HG02798 (cell line): ENCODE measurements at regions not wholly inside any gene's neighbourhood (a gene's known extent, or its start where the extent isn't known, plus 50 kb on each side); places are given as distances from the start of the nearest gene placed in this dataset.

Experiments used
- ATAC-seq: cut with Tn5 transposase; IDR thresholded peaks from one replicate; pipeline ENCODE4 v1.9.1; 2021; ENCODE audit warnings: mild to moderate bottlenecking; ENCODE audit not compliant: unreplicated experiment, poor library complexity

- no peak for ATAC-seq
Observed at GRCh38 chr17:14918540-14918939, 346.6 kb downstream of the PMP22 start.

- no peak for ATAC-seq
Observed at GRCh38 chr17:14910916-14911315, 354.2 kb downstream of the PMP22 start.

GRCh38 chr17:14904386-14904785, 360.7 kb downstream of the PMP22 start:
- ATAC-seq: no peak

GRCh38 chr17:14903854-14904253, 361.3 kb downstream of the PMP22 start:
- no peak for ATAC-seq

- no peak for ATAC-seq
Observed at GRCh38 chr17:14902803-14903202, 362.3 kb downstream of the PMP22 start.

GRCh38 chr17:14902297-14902696, 362.8 kb downstream of the PMP22 start:
- no peak for ATAC-seq

- no peak for ATAC-seq
Observed at GRCh38 chr17:14901376-14901775, 363.8 kb downstream of the PMP22 start.

GRCh38 chr17:14886200-14886739, 378.9 kb downstream of the PMP22 start:
- ATAC-seq: no peak

- ATAC-seq: no peak
Observed at GRCh38 chr17:14882131-14882530, 383.0 kb downstream of the PMP22 start.

GRCh38 chr17:14875557-14876412, 389.3 kb downstream of the PMP22 start:
- ATAC-seq: no peak

- no peak for ATAC-seq
Observed at GRCh38 chr17:14873996-14874395, 391.1 kb downstream of the PMP22 start.

- ATAC-seq: no peak
Observed at GRCh38 chr17:14873540-14873939, 391.6 kb downstream of the PMP22 start.

- ATAC-seq: no peak
Observed at GRCh38 chr17:14871921-14872320, 393.2 kb downstream of the PMP22 start.

GRCh38 chr17:14866266-14866665, 398.9 kb downstream of the PMP22 start:
- ATAC-seq: no peak

- no peak for ATAC-seq
Observed at GRCh38 chr17:14864127-14864526, 401.0 kb downstream of the PMP22 start.

- ATAC-seq: no peak
Observed at GRCh38 chr17:14859542-14859941, 405.6 kb downstream of the PMP22 start.

GRCh38 chr17:14856176-14856575, 408.9 kb downstream of the PMP22 start:
- ATAC-seq: no peak

- no peak for ATAC-seq
Observed at GRCh38 chr17:14854691-14855090, 410.4 kb downstream of the PMP22 start.

GRCh38 chr17:14845591-14846281, 419.4 kb downstream of the PMP22 start:
- ATAC-seq: no peak

GRCh38 chr17:14843086-14843795, 421.9 kb downstream of the PMP22 start:
- no peak for ATAC-seq
